IPS-15b (cell line): ENCODE measurements at regions not wholly inside any gene's neighbourhood (a gene's known extent, or its start where the extent isn't known, plus 50 kb on each side); places are given as distances from the start of the nearest gene placed in this dataset.

Experiments used
- H3K27me3 ChIP-seq: one replicate; pipeline ENCODE4 v1.6.1; 2013; ENCODE audit warnings: low read length; ENCODE audit not compliant: control insufficient read depth, insufficient read depth
- H3K36me3 ChIP-seq: one replicate; pipeline ENCODE4 v1.6.1; 2013; ENCODE audit warnings: low read length; ENCODE audit not compliant: control insufficient read depth, insufficient read depth
- H3K4me1 ChIP-seq: one replicate; pipeline ENCODE4 v1.6.1; 2013; ENCODE audit warnings: mild to moderate bottlenecking, low read length; ENCODE audit not compliant: control insufficient read depth, insufficient read depth
- H3K4me3 ChIP-seq: one replicate; pipeline ENCODE4 v1.5.1; 2013; ENCODE audit warnings: low read depth, low read length
- H3K9ac ChIP-seq: one replicate; pipeline ENCODE4 v1.6.1; 2013; ENCODE audit warnings: low read depth, mild to moderate bottlenecking, low read length
- H3K9me3 ChIP-seq: one replicate; pipeline ENCODE4 v1.6.1; 2013; ENCODE audit warnings: mild to moderate bottlenecking, low read length; ENCODE audit not compliant: control insufficient read depth, insufficient read depth

DNA sequence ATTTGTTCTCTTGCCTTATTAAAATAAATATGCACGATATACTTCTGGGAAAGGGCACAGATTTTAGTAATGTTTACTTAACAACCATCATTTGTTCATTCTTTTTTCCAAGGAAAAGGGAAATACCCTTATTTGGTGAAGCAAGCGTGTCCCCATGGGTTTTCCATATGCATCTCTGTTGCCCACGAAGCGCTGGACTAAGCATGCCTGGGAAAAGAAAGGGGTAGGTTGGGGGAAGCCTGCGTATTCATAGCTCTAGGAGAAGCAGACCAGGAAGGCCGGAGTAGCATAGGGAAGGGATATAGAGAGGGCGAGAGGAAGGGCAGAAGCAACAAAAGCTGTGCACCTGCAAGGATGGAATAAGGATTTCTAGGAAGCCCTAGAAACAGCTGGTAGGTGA, 61.8 kb upstream of the ACO1 start:
- Histone ChIP-seq H3K27me3 (no peaks in the 10 kb centered on the region), H3K4me1 (no peaks in the 10 kb centered on the region), H3K9me3 (no peaks in the 10 kb centered on the region), H3K4me3 (no peak overlapping the region), H3K36me3 (no peaks in the 10 kb centered on the region), H3K9ac (no peak overlapping the region)

GRCh38 chr9:32326146-32326545, 58.3 kb upstream of the ACO1 start:
- Histone ChIP-seq H3K9me3 (no peaks in the 10 kb centered on the region), H3K9ac (no peak overlapping the region), H3K27me3 (no peaks in the 10 kb centered on the region), H3K4me1 (no peaks in the 10 kb centered on the region), H3K36me3 (no peaks in the 10 kb centered on the region), H3K4me3 (no peak overlapping the region)

- no peak overlapping the region for H3K9ac ChIP-seq
- no peaks in the 10 kb centered on the region for H3K27me3 ChIP-seq
- H3K36me3 ChIP-seq, result no peaks in the 10 kb centered on the region
- H3K4me3 ChIP-seq, result no peak overlapping the region
- H3K4me1 ChIP-seq, result peaks cover 4% of the 10 kb centered on the region
- no peaks in the 10 kb centered on the region for H3K9me3 ChIP-seq
These were observed 53.2 kb upstream of the ACO1 start for GRCh38 chr9:32331240-32331639.

- no peaks in the 10 kb centered on the region for H3K36me3 ChIP-seq
- no peaks in the 10 kb centered on the region for H3K27me3 ChIP-seq
- no peaks in the 10 kb centered on the region for H3K9me3 ChIP-seq
- H3K4me3 ChIP-seq, result no peak overlapping the region
- no peak overlapping the region for H3K9ac ChIP-seq
- peaks cover 4% of the 10 kb centered on the region for H3K4me1 ChIP-seq
These were observed 50.3 kb upstream of the ACO1 start for GRCh38 chr9:32334112-32334511.
